ENCODE measurements at regions not wholly inside any gene's neighbourhood (a gene's known extent, or its start where the extent isn't known, plus 50 kb on each side); places are given as distances from the start of the nearest gene placed in this dataset.

- CTCF ChIA-PET, result no interaction called here
- POLR2A ChIA-PET, result no interaction called here
- TF ChIP-seq CTCF (IDR thresholded peaks at IDR 0.05; ENCODE audit: insufficient read depth, low read length, missing control alignments), result no peak
Measured at GRCh38 chr5:2133080-2133479, 250.4 kb upstream of the IRX4 start.

GRCh38 chr5:2132497-2132847 is 249.7 kb upstream of the IRX4 start:
- ChIA-PET POLR2A (no interaction called here), CTCF (no interaction called here)
- DNase-seq (ENCODE audit: low read depth, low spot score), result no peak
- no peak for TF ChIP-seq CTCF (IDR thresholded peaks at IDR 0.05; ENCODE audit: insufficient read depth, low read length, missing control alignments)
- H3K4me3 ChIP-seq (ENCODE audit: low read depth, low read length), result no peak overlapping the region

More at GRCh38 chr5:2133080-2133479, 250.4 kb upstream of the IRX4 start:
- DNase-seq (ENCODE audit: low read depth, low spot score), result no peak
- H3K4me3 ChIP-seq (ENCODE audit: low read depth, low read length), result no peak overlapping the region

GRCh38 chr5:2131826-2132496 is 249.2 kb upstream of the IRX4 start:
- ChIA-PET CTCF (no interaction called here), POLR2A (no interaction called here)
- H3K4me3 ChIP-seq (ENCODE audit: low read depth, low read length), result no peak overlapping the region
- DNase-seq (ENCODE audit: low read depth, low spot score), result no peak
- no peak for TF ChIP-seq CTCF (IDR thresholded peaks at IDR 0.05; ENCODE audit: insufficient read depth, low read length, missing control alignments)

- no peak for DNase-seq (ENCODE audit: low read depth, low spot score)
- POLR2A ChIA-PET, result no interaction called here
- CTCF ChIA-PET, result no interaction called here
- TF ChIP-seq CTCF (IDR thresholded peaks at IDR 0.05; ENCODE audit: insufficient read depth, low read length, missing control alignments), result no peak
- no peak overlapping the region for H3K4me3 ChIP-seq (ENCODE audit: low read depth, low read length)
Measured at GRCh38 chr5:2131196-2131595, 248.5 kb upstream of the IRX4 start.

- DNase-seq (ENCODE audit: low read depth, low spot score), result no peak
- ChIA-PET CTCF (no interaction called here), POLR2A (no interaction called here)
- no peak for TF ChIP-seq CTCF (IDR thresholded peaks at IDR 0.05; ENCODE audit: insufficient read depth, low read length, missing control alignments)
- no peak overlapping the region for H3K4me3 ChIP-seq (ENCODE audit: low read depth, low read length)
Measured at GRCh38 chr5:2130361-2130760, 247.6 kb upstream of the IRX4 start.

GRCh38 chr5:2129568-2130272 is 247.0 kb upstream of the IRX4 start:
- no peak for DNase-seq (ENCODE audit: low read depth, low spot score)
- POLR2A ChIA-PET, result no interaction called here
- CTCF ChIA-PET, result no interaction called here
- no peak for TF ChIP-seq CTCF (IDR thresholded peaks at IDR 0.05; ENCODE audit: insufficient read depth, low read length, missing control alignments)
- no peak overlapping the region for H3K4me3 ChIP-seq (ENCODE audit: low read depth, low read length)
